Stimulated activated CD4-positive, alpha-beta T cell treated with anti-CD3 and anti-CD28 coated beads, Interleukin-12 subunit alpha, Interleukin-12 subunit beta, amount 100 ng/mL, for 48 hours (primary cell): ENCODE measurements at regions not wholly inside any gene's neighbourhood (a gene's known extent, or its start where the extent isn't known, plus 50 kb on each side); places are given as distances from the start of the nearest gene placed in this dataset.

ENCODE experiments used
- DNase-seq, 3 donors: peaks; one replicate each; pipeline ENCODE4 v3.0.0-alpha.2; 2020; ENCODE audit warnings: low read depth in 2 of 3, low spot score in 1 of 3

GRCh38 chr13:91066745-91067144 is 280.7 kb upstream of the MIR17HG start:
- DNase-seq = no peak

DNA sequence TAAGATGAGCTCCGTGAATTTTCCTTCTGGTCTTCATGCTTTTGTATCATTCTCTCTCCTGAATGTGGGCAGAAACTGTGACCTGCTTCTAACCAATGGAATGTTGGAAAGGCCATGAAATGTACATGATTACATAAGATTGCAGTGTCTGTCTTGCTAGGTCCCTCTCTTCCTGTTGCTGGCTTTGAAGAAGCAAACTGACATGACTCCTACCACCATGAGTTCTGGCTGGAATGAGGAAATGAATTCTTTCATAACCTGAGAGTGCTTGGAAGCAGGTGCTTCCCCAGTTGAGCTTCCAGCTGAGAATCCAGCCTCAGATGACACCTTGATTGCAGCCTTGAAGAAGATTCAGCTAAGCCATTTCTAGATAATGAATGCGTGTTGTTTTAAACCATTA is 275.0 kb upstream of the MIR17HG start:
- DNase-seq = no peak

GRCh38 chr13:91074091-91074490 is 273.4 kb upstream of the MIR17HG start:
- DNase-seq = no peak

DNA sequence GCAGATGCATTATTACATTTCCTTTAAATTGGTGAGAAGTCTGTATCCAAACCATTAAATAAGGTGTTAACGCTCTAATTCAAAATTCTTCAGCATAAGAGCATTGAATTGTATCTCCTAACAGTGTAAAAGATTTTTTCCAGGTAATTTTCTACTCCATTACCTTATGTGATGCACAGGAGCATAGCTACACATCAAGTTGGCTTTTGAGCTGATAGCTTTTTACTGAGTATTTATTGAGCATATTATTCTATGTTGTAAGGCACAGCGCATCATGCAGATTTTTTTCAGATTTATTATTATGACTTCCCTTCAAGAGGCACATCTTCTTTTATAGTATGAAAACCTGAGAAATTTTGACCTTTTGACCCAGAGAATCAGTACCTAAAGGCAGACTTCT is 270.7 kb upstream of the MIR17HG start:
- no peak for DNase-seq

- no peak for DNase-seq
These were observed 269.3 kb upstream of the MIR17HG start for GRCh38 chr13:91078093-91078679.

GRCh38 chr13:91079176-91079575 is 268.3 kb upstream of the MIR17HG start:
- no peak for DNase-seq

- DNase-seq = no peak
These were observed 262.4 kb upstream of the MIR17HG start for GRCh38 chr13:91085127-91085526.

DNA sequence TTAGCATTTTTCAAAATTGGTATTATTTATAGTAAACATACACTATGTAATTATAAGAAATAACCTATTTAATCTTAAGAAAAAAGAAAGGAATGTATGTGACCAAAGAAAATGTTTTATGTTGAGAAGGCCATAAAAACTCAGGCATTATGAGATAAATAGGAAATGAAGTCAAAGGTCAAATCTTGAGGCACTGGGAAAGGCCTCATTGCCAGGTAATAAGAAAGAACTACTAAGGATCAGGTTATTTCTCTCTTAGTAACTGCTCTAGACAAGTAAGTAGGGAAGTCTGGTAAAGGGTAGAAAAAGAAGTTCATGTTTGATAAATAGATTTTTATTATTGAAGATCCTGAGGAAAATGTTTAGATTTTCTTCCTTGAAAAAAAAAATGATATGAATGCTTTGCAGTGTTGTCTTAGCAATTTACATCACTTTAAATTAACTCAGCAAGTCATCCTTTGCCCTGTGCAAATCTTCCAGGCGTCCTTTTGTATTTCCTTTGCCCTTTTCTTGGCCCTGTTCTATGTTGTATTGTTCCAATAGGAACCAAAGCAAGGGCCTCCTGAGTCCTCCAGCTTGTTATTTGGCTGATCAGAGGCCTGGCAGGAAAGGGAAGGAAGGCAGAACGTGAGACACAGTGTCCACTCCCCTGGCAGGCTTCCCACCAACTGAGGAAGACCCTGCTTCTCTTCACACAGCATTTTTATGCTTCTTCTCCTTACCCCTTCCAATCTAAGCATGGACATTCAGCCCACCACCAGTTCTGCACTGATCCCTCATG is 260.4 kb upstream of the MIR17HG start:
- no peak for DNase-seq

DNA sequence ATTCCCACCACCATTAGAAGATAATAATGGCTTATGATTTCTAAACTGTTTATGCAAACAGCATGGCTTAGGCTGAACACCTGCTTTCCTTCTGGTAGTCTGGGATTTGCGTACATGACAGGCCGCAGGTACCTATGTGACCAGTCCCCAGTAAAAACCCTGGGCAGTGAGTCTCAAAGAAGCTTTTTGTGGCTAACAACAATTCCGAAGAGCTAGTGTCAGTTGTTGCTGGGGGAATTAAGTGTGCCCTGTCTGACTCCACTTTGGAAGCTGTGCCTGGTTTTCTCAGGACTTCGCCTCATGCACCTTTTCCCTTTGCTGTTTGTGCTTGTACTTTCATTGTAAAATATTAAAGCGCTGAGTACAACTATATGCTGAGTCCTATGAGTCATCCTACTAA is 250.2 kb upstream of the MIR17HG start:
- no peak for DNase-seq

DNA sequence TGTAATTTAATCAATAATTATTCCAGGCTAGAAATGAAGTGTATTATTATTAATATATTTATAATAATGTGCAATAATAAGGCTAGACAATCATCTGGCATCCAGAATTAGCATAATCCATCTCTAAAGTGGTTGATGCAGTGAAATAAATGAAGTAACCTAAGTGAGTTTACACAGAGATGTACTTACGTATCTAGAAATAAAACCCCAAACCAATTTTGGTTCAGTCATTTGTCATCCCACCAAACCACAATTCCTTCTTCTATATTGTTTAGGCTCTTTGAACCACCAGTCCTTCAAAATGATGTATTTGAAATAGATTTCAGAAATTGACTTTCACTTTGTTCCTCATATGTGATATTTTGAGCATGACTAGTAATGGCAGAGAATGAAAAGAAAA is 247.6 kb upstream of the MIR17HG start:
- DNase-seq = no peak

DNA sequence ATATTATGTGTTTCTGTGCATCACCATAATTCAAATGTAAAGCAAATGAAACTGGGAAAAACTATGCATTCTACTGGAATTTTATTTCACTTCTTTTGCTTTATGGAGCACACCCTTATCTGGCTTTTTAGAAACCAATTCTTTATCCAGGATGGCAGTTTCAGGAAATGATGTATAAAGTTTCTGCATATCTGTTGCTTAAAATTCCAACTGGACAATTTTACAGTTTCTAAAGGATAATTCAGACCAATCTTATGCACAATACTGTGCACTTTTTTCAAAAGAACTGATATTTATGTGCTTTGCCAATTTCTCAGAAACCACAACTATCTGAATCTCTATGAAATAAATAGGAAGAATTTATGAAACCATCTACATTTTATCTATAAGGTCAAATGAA is 246.5 kb upstream of the MIR17HG start:
- no peak for DNase-seq

DNA sequence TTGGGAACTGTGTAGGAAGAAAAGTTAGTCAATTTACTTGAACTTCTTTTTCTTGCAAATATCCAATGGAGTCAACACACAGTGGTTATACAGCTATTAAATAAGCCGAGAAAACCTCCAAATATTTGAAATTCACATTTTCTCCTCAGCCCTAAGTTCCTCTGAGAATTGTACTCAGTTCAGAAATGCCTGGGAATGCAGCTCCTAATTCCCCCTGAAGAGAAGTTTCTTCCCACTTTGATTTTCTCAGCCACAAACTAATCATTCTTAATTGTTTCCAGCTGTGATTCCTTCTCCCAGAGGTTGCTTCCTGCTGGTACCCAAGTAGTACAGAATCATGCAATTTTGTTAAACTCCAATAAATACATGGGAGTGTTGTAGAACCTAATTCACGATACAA is 246.1 kb upstream of the MIR17HG start:
- DNase-seq = no peak

DNA sequence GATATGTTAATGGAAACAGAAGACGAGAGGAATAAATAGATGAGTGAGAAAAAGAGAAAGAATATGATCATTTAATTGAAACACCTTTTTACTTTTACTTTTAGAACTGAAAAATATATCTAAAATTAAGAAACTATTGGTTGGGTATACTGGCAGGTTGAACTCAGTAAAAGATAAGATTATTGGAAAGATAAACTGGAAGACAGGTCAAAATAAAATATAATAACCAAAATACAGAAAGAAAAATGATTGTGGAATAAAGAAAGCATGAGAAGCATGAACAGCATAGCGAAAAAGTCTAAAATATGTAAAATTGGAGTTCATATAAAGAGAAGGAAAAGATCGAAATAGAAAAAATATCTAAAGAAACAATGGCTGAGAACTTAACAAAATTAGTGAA is 242.2 kb upstream of the MIR17HG start:
- no peak for DNase-seq

GRCh38 chr13:91106565-91106964 is 240.9 kb upstream of the MIR17HG start:
- DNase-seq = no peak

DNA sequence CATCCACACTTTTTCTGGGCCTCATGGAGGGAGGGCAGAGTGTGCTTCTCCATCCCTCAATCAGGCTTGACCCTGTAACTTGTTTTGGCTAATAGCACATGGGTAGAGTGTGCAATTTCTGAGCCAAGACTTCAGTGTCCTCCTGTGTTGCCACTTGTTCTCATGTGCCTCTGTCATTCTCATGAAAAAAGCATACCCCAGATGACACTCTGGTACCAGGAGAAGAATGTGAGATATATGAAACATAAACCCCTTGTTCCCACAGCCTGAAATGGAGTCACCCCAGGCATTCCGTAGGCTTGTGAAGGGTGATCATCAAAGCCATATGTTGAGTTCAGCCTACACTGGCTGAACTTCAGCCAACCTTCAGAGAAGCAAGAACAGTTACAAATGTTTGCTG is 239.2 kb upstream of the MIR17HG start:
- DNase-seq = no peak

- no peak for DNase-seq
These were observed 235.8 kb upstream of the MIR17HG start for GRCh38 chr13:91111476-91112200.

GRCh38 chr13:91112201-91112923 is 235.1 kb upstream of the MIR17HG start:
- DNase-seq = no peak

DNA sequence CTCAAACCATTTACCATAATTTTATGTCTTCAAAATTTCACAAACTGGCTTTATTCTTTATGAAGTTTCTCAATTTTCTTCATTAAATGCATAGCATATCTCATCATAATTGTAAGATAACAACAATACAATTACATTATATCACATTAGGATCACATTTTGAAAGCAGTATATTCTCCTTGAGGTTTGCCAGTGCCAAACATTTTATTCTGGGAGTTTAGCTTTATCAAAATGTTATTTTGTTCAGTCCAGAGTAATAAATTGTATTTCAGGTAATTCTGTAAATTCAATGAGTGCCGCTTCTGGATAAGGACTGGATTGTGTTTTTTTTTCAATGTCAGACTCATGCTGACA is 234.6 kb upstream of the MIR17HG start:
- DNase-seq = no peak

GRCh38 chr13:91115776-91116175 is 231.7 kb upstream of the MIR17HG start:
- no peak for DNase-seq

- DNase-seq = no peak
These were observed 230.1 kb upstream of the MIR17HG start for GRCh38 chr13:91117351-91117750.

GRCh38 chr13:91119643-91120042 is 227.8 kb upstream of the MIR17HG start:
- DNase-seq = no peak

GRCh38 chr13:91122766-91123165 is 224.7 kb upstream of the MIR17HG start:
- DNase-seq = no peak
